Epithelial cell of proximal tubule (primary cell): ENCODE measurements at regions not wholly inside any gene's neighbourhood (a gene's known extent, or its start where the extent isn't known, plus 50 kb on each side); places are given as distances from the start of the nearest gene placed in this dataset.

Experiments
- DNase-seq: peaks from one replicate; pipeline ENCODE4 v3.0.0-alpha.2; 2011; ENCODE audit warnings: low read depth
- H3K4me3 ChIP-seq: 2 replicates; pipeline ENCODE4 v1.5.1; 2011; ENCODE audit warnings: low read depth, mild to moderate bottlenecking, low read length
- TF ChIP-seq, protein P1 (sequence below): conservative IDR thresholded peaks from 2 replicates; pipeline ENCODE4 v1.5.1; 2012; ENCODE audit warnings: low read depth, mild to moderate bottlenecking, low read length

DNA sequence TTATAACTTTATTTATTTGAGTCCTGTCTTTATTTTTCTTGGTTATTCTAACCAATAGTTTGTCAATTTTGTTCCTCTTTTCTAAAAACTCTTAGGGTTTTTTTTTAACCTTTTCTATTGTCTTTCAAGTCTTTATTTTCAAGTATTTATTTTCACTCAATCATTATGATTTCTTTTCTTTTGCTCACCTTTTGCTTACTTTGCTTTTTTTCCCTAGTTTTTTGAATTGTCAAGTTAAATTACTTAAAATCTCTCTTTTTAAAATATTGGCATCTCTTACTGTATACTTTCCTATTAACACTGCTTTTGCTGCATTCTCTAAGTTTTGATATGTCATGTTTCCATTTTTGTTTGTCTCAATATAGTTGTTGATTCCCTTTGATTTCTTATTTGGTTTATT, 396.8 kb upstream of the CCDC179 start:
- TF ChIP-seq, protein P1, sequence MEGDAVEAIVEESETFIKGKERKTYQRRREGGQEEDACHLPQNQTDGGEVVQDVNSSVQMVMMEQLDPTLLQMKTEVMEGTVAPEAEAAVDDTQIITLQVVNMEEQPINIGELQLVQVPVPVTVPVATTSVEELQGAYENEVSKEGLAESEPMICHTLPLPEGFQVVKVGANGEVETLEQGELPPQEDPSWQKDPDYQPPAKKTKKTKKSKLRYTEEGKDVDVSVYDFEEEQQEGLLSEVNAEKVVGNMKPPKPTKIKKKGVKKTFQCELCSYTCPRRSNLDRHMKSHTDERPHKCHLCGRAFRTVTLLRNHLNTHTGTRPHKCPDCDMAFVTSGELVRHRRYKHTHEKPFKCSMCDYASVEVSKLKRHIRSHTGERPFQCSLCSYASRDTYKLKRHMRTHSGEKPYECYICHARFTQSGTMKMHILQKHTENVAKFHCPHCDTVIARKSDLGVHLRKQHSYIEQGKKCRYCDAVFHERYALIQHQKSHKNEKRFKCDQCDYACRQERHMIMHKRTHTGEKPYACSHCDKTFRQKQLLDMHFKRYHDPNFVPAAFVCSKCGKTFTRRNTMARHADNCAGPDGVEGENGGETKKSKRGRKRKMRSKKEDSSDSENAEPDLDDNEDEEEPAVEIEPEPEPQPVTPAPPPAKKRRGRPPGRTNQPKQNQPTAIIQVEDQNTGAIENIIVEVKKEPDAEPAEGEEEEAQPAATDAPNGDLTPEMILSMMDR = no peak
- no peak for DNase-seq
- H3K4me3 ChIP-seq = no peak overlapping the region

DNA sequence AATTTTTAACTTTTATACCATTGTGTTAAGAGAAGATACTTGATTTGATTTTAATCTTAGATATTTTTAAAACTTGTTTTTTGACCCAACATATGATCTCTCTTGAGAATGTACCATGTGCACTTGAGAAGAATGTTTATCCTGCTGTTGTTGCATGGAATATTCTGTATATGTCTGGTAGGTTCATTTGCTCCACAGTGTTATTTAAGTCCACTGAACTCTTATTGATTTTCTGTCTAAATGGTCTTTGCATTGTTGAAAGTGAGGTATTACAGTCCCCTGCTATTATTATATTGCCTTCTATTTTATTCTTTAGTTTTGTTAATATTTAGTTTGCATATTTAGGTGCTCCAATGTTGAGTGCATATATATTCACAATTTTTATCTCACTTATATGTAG, 397.3 kb upstream of the CCDC179 start:
- no peak for DNase-seq

DNA sequence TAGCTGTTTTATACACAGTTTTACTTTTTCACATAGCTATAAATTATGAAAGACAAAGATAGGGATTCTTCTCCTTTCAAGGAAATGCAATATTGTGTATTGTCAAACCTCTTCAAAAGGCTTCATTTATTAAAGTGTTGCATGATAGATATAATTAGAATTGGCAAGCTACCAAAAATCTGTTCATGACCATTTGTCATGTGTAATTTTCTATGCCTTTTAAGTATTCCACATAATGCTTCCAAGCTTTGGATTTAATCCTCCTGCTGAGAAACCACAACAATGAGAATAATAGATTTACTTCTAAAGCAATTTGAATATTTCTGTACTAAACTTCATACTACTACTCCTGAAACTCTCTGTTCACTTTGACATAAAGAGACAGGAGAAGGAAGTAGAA, 403.2 kb upstream of the CCDC179 start:
- no peak for DNase-seq
- TF ChIP-seq, protein P1 = no peak
- no peak overlapping the region for H3K4me3 ChIP-seq

More for the DNA sequence above, 397.3 kb upstream of the CCDC179 start:
- TF ChIP-seq, protein P1 = no peak
- H3K4me3 ChIP-seq = no peak overlapping the region

DNA sequence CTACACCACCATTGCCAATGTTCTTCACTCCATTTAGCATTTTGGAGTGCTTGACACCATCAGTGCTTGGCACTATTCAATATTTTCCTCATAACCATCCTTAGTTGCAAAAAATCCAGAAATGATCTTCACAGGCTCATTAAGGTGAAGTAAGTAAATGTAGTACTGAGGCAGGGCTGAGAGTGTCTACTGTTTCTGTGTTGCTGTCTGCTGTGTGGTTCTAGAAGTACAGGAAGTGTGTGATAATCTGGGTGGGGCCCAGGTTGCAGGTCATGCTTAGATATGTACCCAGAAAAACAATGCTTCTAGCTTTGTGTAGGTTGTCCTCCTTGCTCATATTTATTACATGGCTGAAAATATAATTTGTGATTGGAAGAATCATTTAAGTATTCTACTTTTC, 411.8 kb upstream of the CCDC179 start:
- DNase-seq = no peak
- TF ChIP-seq, protein P1 = no peak
- no peak overlapping the region for H3K4me3 ChIP-seq

DNA sequence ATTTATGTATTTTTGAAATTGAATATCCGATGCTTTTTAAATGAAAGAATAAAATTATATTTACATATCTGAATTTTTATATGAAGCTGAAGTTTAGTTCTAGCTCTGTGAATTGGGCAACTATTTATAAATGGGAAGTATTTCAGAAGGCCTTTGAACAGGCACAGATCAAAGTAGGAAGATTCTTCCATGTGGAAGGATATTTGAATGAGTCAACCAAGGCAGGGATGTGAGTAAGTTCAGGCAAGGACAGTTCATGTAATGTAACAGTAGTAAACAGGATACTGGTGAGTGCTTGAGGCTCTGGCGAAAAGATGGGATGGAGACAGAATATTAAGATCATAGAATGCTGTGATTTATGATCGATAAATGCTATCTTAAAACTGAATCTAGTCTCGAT, 417.8 kb upstream of the CCDC179 start:
- peak; percentile 7 for DNase-seq
- TF ChIP-seq, protein P1 = no peak

DNA sequence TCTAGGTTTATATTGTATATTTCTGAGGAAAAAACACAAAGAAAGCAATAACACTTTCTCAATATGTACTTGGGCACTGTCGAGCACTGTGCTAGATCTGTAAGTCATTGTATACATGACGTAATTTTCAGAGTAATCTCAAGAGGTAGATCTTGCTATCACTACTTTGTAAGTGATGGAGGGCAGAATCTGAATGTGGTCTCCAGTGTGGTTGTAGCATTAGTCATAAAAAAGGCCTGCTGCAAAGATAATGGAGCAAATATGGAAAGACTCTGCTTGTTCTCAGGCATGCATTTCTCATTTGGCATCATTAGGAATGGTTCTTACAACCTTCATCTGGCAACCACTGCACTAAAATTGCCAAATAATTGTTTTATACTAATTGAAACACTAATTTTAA, 419.8 kb upstream of the CCDC179 start:
- no peak overlapping the region for H3K4me3 ChIP-seq
- no peak for DNase-seq
- TF ChIP-seq, protein P1 = no peak

More for the DNA sequence above, 417.8 kb upstream of the CCDC179 start:
- H3K4me3 ChIP-seq = no peak overlapping the region

DNA sequence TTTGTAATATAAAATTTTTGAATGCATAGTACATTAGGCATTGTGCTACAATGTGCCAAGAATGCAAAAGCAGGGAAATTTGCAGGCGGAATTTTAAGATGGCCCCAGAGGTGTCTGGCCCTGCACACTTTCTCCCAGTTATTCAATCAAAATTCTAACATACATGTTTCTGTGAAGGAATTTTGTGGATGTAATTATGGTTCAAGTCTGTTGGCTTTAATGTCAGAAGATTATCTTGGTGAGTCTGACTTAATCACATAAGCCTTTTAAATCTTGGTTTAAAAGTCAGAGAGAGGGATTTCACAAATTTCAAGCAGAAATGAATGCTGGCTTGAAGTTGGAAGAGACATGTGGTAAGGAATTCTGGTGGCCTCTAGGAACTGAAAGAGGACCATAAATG, 423.4 kb upstream of the CCDC179 start:
- TF ChIP-seq, protein P1 = no peak
- no peak for DNase-seq
- H3K4me3 ChIP-seq = no peak overlapping the region
